HEK293T (cell line): ENCODE measurements at regions not wholly inside any gene's neighbourhood (a gene's known extent, or its start where the extent isn't known, plus 50 kb on each side); places are given as distances from the start of the nearest gene placed in this dataset.

Source experiments
- ARNT ChIP-seq: fragments of 450-650 bp; IDR thresholded peaks from 2 replicates; pipeline ENCODE4 v1.6.1; 2017; ENCODE audit warnings: mild to moderate bottlenecking
- BHLHE40 ChIP-seq: fragments of 450-650 bp; IDR thresholded peaks from 2 replicates; pipeline ENCODE4 v1.6.1; 2016; ENCODE audit warnings: mild to moderate bottlenecking, moderate library complexity, borderline replicate concordance
- CTBP1 ChIP-seq: fragments of 450-650 bp; IDR thresholded peaks from 2 replicates; pipeline ENCODE4 v1.6.1; 2016; ENCODE audit warnings: borderline replicate concordance
- FOXA1 ChIP-seq: fragments of 450-650 bp; IDR thresholded peaks from 2 replicates; pipeline ENCODE4 v1.6.1; 2016; ENCODE audit warnings: mild to moderate bottlenecking
- LEF1 ChIP-seq: fragments of 450-650 bp; IDR thresholded peaks from 2 replicates; pipeline ENCODE4 v1.6.1; 2017; ENCODE audit warnings: mild to moderate bottlenecking, borderline replicate concordance
- NFRKB ChIP-seq: fragments of 450-650 bp; IDR thresholded peaks from 2 replicates; pipeline ENCODE4 v1.6.1; 2016; ENCODE audit warnings: mild to moderate bottlenecking, moderate library complexity
- SP1 ChIP-seq: fragments of 450-650 bp; IDR thresholded peaks from 2 replicates; pipeline ENCODE4 v1.6.1; 2017
- ZNF384 ChIP-seq: fragments of 450-650 bp; IDR thresholded peaks from 2 replicates; pipeline ENCODE4 v1.6.1; 2016

- TF ChIP-seq NFRKB = no peak
- no peak for TF ChIP-seq BHLHE40
- TF ChIP-seq LEF1 = no peak
- TF ChIP-seq FOXA1 = no peak
- TF ChIP-seq SP1 = no peak
- TF ChIP-seq ZNF384 = no peak
- TF ChIP-seq ARNT = no peak
- TF ChIP-seq CTBP1 = no peak
These were observed 229.5 kb downstream of the PTEN start for GRCh38 chr10:88092973-88093372.
